ENCODE measurements at regions not wholly inside any gene's neighbourhood (a gene's known extent, or its start where the extent isn't known, plus 50 kb on each side); places are given as distances from the start of the nearest gene placed in this dataset.

DNA sequence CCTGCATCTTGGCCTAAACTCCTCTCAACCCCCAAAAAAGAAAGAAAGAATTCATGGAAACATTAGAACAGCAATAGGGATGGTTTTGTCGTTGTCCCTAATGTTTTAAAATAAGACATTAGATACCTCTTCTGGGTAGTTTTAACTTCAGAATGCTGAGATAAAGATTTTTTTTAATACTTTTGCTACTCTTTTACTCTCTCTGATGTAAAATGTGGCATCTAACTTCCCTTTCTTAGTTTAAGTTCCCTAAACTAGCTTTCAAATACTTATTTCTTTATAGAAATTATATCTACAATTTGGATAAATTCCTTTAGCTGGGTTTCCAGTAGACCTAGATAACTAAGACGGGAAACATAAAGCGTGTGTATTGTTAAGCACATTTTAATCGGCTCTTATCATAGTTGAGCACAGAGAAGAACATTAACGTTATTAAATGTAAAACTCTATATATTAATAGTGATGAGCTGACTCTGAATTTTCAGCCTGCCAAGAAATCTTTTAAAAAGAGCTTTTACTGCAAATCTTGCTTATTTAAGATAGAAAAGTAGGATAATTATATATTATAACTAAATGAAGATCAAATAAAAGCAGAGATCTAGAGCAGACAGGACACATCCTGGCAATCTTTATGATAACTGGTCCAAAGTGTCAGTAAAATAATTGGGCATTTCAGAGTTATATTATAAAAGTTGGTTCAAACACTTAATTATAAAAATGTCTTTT, 183.2 kb downstream of the CYB561 start:
- TF ChIP-seq, protein P1, sequence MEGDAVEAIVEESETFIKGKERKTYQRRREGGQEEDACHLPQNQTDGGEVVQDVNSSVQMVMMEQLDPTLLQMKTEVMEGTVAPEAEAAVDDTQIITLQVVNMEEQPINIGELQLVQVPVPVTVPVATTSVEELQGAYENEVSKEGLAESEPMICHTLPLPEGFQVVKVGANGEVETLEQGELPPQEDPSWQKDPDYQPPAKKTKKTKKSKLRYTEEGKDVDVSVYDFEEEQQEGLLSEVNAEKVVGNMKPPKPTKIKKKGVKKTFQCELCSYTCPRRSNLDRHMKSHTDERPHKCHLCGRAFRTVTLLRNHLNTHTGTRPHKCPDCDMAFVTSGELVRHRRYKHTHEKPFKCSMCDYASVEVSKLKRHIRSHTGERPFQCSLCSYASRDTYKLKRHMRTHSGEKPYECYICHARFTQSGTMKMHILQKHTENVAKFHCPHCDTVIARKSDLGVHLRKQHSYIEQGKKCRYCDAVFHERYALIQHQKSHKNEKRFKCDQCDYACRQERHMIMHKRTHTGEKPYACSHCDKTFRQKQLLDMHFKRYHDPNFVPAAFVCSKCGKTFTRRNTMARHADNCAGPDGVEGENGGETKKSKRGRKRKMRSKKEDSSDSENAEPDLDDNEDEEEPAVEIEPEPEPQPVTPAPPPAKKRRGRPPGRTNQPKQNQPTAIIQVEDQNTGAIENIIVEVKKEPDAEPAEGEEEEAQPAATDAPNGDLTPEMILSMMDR (IDR thresholded peaks at IDR 0.05) = no peak
- no peak for TF ChIP-seq POLR2A (IDR thresholded peaks at IDR 0.05)

Data from thyroid gland (tissue), 4 donors.